ENCODE measurements at regions not wholly inside any gene's neighbourhood (a gene's known extent, or its start where the extent isn't known, plus 50 kb on each side); places are given as distances from the start of the nearest gene placed in this dataset.

DNA sequence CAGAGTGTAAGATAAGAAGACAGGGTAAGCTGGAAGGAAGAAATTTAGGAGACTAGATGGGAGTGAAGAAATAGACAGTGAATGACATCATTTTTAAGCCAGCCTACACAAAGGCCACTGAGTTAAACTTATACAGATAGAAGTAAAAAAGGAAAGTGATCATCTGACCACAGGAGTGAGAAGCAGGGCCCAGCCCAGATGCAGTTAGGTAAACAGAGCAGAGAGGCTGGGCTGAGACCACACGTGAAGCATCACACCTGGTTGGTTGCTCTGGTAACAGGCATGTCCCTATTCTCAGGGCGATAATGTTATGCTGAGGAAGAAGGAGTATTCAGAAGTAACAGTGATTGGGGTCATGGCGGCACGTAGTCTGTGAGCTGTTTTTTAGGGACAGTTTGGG, 1079.4 kb downstream of the AACS start:
- intact Hi-C loops (cut with DNase I), result no loop called here
- DNase-seq (ENCODE audit: low spot score) (no peak), ATAC-seq (no peak)

DNA sequence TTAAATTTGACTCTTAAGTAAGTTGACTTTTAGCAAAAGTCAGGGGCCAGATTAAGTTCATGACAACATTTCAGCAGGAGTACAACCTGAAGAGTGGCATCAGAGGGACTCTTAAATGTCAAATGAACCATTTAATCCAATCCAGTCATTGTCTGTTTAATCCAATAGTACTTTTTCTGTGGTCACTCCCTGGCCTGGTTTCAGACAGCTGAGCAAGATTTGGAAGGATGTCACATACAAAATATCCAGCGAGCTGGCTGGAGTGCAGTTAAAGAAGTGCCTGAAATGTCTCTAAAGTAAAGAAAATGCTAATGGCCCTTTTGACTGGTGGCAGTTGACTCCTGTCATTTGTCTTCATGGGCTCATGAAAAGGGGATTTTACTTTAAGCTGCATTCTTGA, 1082.1 kb downstream of the AACS start:
- ATAC-seq, result no peak
- intact Hi-C loops (cut with DNase I), result no loop called here
- DNase-seq (ENCODE audit: low spot score), result no peak

GRCh38 chr12:126156806-126157574, 1091.8 kb downstream of the AACS start:
- no peak for ATAC-seq
- intact Hi-C loops (cut with DNase I), result no loop called here
- DNase-seq (ENCODE audit: low spot score), result no peak

DNA sequence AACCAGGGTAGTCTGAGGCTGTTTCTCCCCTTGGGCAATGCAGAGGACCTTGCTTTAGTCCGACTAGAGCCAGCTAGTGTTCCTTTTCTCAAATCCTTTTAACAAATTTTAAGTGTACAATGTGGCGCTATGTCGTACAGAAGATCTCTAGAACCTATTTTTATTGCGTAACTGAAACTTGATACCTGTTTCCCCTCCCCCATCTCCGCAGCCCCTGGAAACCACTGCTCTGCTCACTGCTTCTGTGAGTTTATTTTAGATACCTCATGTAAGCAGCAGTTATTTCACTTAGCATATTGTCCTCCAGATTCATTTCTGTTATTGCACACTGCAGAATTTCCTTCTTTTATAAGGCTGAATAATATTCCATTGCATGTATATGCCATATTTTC, 1092.3 kb downstream of the AACS start:
- no peak for ATAC-seq
- intact Hi-C loops (cut with DNase I), result no loop called here
- no peak for DNase-seq (ENCODE audit: low spot score)

- ATAC-seq, result no peak
- intact Hi-C loops (cut with DNase I), result no loop called here
- DNase-seq (ENCODE audit: low spot score), result no peak
These were observed 1093.9 kb downstream of the AACS start for GRCh38 chr12:126159139-126159538.

- no peak for ATAC-seq
- intact Hi-C loops (cut with DNase I), result loop anchor here (10.0 kb wide), 1 partner anchor 996 kb away; no protein-coding TSS in a partner anchor
- DNase-seq (ENCODE audit: low spot score), result no peak
These were observed 1095.7 kb downstream of the AACS start for GRCh38 chr12:126160912-126161311.

GRCh38 chr12:126163984-126164383, 1098.7 kb downstream of the AACS start:
- intact Hi-C loops (cut with DNase I), result loop anchor here (10.0 kb wide), 1 partner anchor 999 kb away; no protein-coding TSS in a partner anchor
- ATAC-seq, result no peak
- DNase-seq (ENCODE audit: low spot score), result no peak

DNA sequence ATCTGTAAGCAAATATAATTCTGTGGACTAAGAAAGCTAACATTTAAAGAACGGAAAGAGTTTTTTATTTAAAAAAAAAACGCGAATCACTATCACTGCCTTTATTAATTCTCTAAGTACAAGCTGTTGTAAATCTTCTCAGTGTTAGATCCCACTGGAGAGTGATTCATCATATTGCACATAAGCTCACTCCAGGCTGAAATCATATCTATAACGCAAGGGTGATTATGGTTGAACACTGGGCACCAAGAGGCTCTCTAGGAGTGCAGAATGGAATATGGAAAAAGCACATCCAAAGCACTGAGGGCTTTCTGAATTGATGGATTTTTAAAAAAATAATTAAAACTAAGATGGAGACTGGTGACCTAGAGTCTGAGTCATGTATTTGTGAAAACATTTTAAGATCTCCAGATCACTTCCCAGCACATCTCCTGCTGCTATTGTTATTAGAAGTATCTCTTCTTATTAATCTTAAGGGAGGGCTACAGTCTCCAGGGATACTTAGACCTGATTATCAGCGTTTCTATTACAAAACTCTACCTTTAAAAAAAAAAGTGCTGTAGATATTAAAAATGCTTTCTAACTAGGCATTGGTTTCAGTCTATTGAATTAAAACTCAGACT, 1106.8 kb downstream of the AACS start:
- DNase-seq (ENCODE audit: low spot score), result no peak
- intact Hi-C loops (cut with DNase I), result no loop called here
- ATAC-seq, result no peak

DNA sequence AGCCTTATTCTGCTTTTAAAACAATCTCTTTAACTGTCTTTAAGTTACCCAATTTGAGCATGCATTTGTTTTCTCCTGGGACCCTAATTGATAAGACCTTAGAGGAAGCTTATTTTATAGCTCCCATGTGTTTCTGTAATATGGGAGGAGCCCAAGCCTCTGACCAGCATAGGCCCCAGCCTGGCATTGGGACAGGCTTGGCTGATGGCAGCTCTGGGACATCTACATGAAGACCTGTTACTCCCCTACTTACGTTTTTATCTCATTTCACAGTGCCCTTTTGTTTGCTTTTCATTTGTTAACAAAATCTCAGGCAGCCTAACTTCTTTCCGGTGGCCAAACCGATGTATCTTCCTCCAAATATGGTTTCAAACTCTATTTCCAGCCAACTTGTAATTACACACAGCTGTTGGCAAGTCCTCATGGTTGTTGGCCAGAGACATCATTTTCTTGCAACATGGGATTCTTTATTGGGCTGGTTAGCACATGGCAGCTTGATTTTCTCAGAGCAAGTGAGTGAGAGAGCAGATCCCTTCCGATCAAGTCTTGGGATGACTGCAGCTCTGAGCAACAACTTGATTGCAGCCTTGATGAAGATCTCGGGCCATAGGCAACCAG, 1117.5 kb downstream of the AACS start:
- intact Hi-C loops (cut with DNase I), result no loop called here
- DNase-seq (ENCODE audit: low spot score), result no peak
- ATAC-seq, result peak; percentile 92

DNA sequence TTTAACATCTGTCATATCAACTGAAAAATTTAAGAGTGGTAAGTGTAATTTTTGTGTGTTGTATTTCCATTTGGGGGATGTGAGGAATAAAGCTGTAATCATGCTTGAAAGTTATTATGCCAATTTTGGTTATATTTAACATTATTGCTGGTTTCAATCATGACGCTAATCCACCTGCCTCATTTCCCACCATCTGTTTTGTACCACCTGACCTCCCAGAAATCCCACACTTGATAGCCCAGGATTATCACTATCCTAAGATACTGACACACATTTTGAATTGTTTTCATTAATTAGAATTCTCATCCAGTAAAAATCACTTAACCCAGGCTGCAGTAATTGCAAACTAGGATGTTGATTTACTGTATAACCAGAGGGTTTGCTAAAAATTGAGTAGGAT, 1119.8 kb downstream of the AACS start:
- intact Hi-C loops (cut with DNase I), result no loop called here
- ATAC-seq (no peak), DNase-seq (ENCODE audit: low spot score) (no peak)

DNA sequence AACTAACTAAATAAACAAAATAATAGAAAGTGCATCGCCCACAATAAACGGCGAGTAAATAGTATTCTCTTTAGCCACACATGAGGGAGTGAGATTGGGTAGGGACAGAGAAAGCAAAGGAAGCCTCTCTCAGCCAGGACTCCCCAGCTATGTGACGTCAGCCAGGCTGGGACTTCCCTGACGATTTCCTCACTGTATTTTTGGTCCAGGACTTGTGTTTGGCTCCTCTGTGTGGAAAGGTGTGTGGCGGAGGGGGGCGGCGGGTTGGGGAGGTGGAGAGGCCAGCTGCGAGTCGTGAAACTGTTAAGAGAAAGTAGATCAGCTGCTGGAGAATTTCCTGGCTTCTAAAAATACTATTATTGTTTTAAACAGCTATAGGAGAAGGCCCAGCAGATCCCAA, 1124.6 kb downstream of the AACS start:
- ATAC-seq (no peak), DNase-seq (ENCODE audit: low spot score) (no peak)
- intact Hi-C loops (cut with DNase I), result no loop called here

- no peak for DNase-seq (ENCODE audit: low spot score)
- intact Hi-C loops (cut with DNase I), result no loop called here
- no peak for ATAC-seq
These were observed 1126.0 kb downstream of the AACS start for GRCh38 chr12:126191031-126191891.

- intact Hi-C loops (cut with DNase I), result no loop called here
- DNase-seq (ENCODE audit: low spot score), result no peak
These were observed 1126.7 kb downstream of the AACS start for GRCh38 chr12:126191949-126192348.

GRCh38 chr12:126193190-126193589, 1128.0 kb downstream of the AACS start:
- no peak for DNase-seq (ENCODE audit: low spot score)
- intact Hi-C loops (cut with DNase I), result no loop called here
- no peak for ATAC-seq

More at GRCh38 chr12:126191949-126192348, 1126.7 kb downstream of the AACS start:
- ATAC-seq, result no peak

DNA sequence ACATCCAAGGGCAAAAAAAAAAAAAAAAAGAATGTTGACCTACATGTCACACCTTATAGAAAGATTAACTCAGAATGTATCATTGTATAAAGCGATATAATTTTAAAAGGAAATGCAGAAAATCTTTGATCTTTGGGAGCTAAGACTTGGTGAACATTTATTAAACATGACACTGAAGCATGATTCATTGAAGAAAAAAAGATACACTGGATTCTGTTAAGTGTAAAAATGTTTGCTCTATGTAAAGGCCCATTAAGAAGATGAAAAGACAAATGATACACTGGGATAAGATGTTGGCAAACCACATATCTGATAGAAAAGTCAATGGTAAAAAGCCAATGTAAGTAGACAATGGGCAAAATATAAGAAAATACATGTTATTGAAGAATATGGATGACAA, 1131.0 kb downstream of the AACS start:
- ATAC-seq, result no peak
- DNase-seq (ENCODE audit: low spot score), result no peak
- intact Hi-C loops (cut with DNase I), result no loop called here

DNA sequence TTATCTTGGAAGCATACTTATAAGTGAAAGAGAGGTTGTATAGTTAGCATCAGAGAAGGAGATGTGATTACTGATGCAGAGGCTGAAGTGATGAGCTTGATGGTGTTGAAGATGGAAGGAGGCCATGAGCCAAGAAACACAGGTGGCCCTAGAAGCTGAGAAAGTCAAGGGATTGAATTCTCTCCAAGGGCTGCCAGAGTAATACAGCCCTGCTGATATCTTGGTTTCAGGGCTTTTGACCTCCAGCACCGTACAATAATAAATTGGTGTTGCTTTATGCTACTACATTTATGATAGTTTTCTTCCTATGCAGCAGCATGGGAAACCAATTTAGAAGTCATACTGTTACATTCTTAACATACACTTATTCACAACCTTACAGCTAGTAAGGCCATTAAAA, 1133.3 kb downstream of the AACS start:
- no peak for DNase-seq (ENCODE audit: low spot score)
- intact Hi-C loops (cut with DNase I), result no loop called here
- no peak for ATAC-seq

DNA sequence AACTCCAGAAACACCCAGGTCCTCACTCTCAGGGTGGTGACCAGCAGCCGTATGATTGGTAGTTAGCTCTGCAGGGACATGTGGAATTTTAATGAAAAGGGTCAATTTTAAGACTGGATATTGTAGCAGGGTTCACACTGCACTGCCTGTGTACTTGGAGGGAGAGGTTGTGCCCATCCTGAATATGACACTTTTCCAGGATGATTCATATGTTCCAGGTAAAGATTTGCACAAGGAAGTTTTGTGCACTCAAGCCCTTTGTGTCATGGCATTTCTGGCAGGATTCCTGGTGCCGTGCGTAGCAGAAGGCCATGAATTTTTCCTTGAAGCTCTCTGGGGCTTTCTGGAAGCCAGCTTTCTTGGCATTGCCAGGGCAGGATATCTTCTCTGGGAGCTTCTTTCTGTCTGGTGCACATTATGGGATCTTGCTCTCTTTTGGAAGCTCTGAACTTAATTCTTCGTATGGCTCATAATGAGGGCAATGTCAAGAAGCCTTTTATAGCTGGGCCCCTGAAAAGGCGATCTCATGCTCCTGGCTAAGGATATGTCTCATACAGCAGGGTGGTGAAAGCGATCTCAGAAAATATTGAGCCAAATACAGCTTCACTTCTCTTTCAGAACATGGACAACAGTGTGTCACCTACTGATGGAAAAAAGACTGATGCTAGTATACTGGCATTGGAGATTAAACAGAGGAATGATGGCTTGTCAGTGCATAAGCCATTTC, 1133.9 kb downstream of the AACS start:
- no peak for ATAC-seq
- intact Hi-C loops (cut with DNase I), result no loop called here

GRCh38 chr12:126201981-126202537, 1136.8 kb downstream of the AACS start:
- no peak for ATAC-seq
- intact Hi-C loops (cut with DNase I), result no loop called here
- no peak for DNase-seq (ENCODE audit: low spot score)

More for the DNA sequence above, 1133.9 kb downstream of the AACS start:
- DNase-seq (ENCODE audit: low spot score), result no peak

Data from sciatic nerve (tissue), 2 donors.